ENCODE measurements at regions not wholly inside any gene's neighbourhood (a gene's known extent, or its start where the extent isn't known, plus 50 kb on each side); places are given as distances from the start of the nearest gene placed in this dataset.

- DNase-seq (ENCODE audit: low read depth): no peak
Observed at GRCh38 chr1:232279909-232280400, 350.0 kb downstream of the SIPA1L2 start.

GRCh38 chr1:232278925-232279324 is 351.0 kb downstream of the SIPA1L2 start:
- DNase-seq (ENCODE audit: low read depth): no peak

GRCh38 chr1:232276651-232277050 is 353.3 kb downstream of the SIPA1L2 start:
- DNase-seq (ENCODE audit: low read depth): no peak

- no peak for DNase-seq (ENCODE audit: low read depth)
Observed at GRCh38 chr1:232274999-232275710, 354.8 kb downstream of the SIPA1L2 start.

GRCh38 chr1:232274236-232274855 is 355.6 kb downstream of the SIPA1L2 start:
- DNase-seq (ENCODE audit: low read depth): peak; percentile 30

GRCh38 chr1:232273011-232273410 is 356.9 kb downstream of the SIPA1L2 start:
- peak; percentile 6 for DNase-seq (ENCODE audit: low read depth)

GRCh38 chr1:232271991-232272589 is 357.8 kb downstream of the SIPA1L2 start:
- DNase-seq (ENCODE audit: low read depth): no peak

GRCh38 chr1:232271299-232271698 is 358.6 kb downstream of the SIPA1L2 start:
- no peak for DNase-seq (ENCODE audit: low read depth)

- DNase-seq (ENCODE audit: low read depth): no peak
Observed at GRCh38 chr1:232269988-232270387, 359.9 kb downstream of the SIPA1L2 start.

- no peak for DNase-seq (ENCODE audit: low read depth)
Observed at GRCh38 chr1:232267837-232268598, 361.9 kb downstream of the SIPA1L2 start.

GRCh38 chr1:232267092-232267836 is 362.7 kb downstream of the SIPA1L2 start:
- DNase-seq (ENCODE audit: low read depth): no peak

GRCh38 chr1:232263452-232263851 is 366.5 kb downstream of the SIPA1L2 start:
- DNase-seq (ENCODE audit: low read depth): no peak

- no peak for DNase-seq (ENCODE audit: low read depth)
Observed at GRCh38 chr1:232262991-232263390, 366.9 kb downstream of the SIPA1L2 start.

GRCh38 chr1:232260861-232261260 is 369.1 kb downstream of the SIPA1L2 start:
- no peak for DNase-seq (ENCODE audit: low read depth)

GRCh38 chr1:232260045-232260444 is 369.9 kb downstream of the SIPA1L2 start:
- DNase-seq (ENCODE audit: low read depth): no peak

- no peak for DNase-seq (ENCODE audit: low read depth)
Observed at GRCh38 chr1:232259333-232259732, 370.6 kb downstream of the SIPA1L2 start.

GRCh38 chr1:232252546-232253118 is 377.3 kb downstream of the SIPA1L2 start:
- DNase-seq (ENCODE audit: low read depth): no peak

- no peak for DNase-seq (ENCODE audit: low read depth)
Observed at GRCh38 chr1:232250838-232251237, 379.1 kb downstream of the SIPA1L2 start.

GRCh38 chr1:232249861-232250777 is 379.8 kb downstream of the SIPA1L2 start:
- DNase-seq (ENCODE audit: low read depth): no peak

GRCh38 chr1:232249339-232249738 is 380.6 kb downstream of the SIPA1L2 start:
- no peak for DNase-seq (ENCODE audit: low read depth)
